Motor neuron (in vitro differentiated cells): ENCODE measurements at regions not wholly inside any gene's neighbourhood (a gene's known extent, or its start where the extent isn't known, plus 50 kb on each side); places are given as distances from the start of the nearest gene placed in this dataset.

Experiments
- ATAC-seq, 8 experiments: fragments of 200-7000 bp; cut with Tn5 transposase; replicated peaks in 6 of 8; 2 replicates each; pipeline ENCODE4 v1.8.0; 2021; ENCODE audit warnings: mild to moderate bottlenecking in 8 of 8, moderate library complexity in 8 of 8
- H3K27ac ChIP-seq, 2 donors: fragments of 250-450 bp; sonication (Bioruptor Pico); 2 replicates each; pipeline ENCODE4 v1.9.0; 2021; ENCODE audit warnings: antibody characterized with exemption in 2 of 2, mild to moderate bottlenecking in 2 of 2, moderate library complexity in 1 of 2
- H3K4me1 ChIP-seq, 2 donors: fragments of 250-450 bp; sonication (Bioruptor Pico); replicated peaks in 1 of 2; 2 replicates each; pipeline ENCODE4 v1.6.1; 2021; ENCODE audit warnings: antibody characterized with exemption in 2 of 2, mild to moderate bottlenecking in 2 of 2, moderate library complexity in 1 of 2
- H3K4me3 ChIP-seq, 5 donors: fragments of 250-450 bp; sonication (Bioruptor Pico); 2 replicates each; pipeline ENCODE4 v1.9.0; 2021; ENCODE audit warnings: antibody characterized with exemption in 5 of 5, mild to moderate bottlenecking in 5 of 5, moderate library complexity in 4 of 5
- WGBS, 10 experiments: fragments of 450-650 bp; shearing (Covaris generic); methylation state at CpG; one replicate each; pipeline ENCODE4 v1.0.0; 2022; 5-methylcytosine and 5-hydroxymethylcytosine counted together
- in situ Hi-C, 9 experiments: fragments of 400-800 bp; cut with MboI; loops; one replicate each; pipeline ENCODE4 v1.15.0; 2021; ENCODE audit warnings: low sequenced_read_pairs in 9 of 9, low pct_unique_long_range_greater_than_20kb in 2 of 9; ENCODE audit not compliant: unreplicated experiment in 9 of 9

GRCh38 chrX:107562482-107562881, 65.8 kb upstream of the PRPS1 start:
- in situ Hi-C loops: no loop called here

GRCh38 chrX:107563824-107564223, 64.5 kb upstream of the PRPS1 start:
- H3K4me3 ChIP-seq: no peak overlapping the region

More at GRCh38 chrX:107562482-107562881, 65.8 kb upstream of the PRPS1 start:
- Histone ChIP-seq H3K4me3 (no peak overlapping the region), H3K4me1 (no peaks in the 10 kb centered on the region), H3K27ac (no peak overlapping the region)
- peak in 3 of 8 experiments; percentile 41 to 79 (median 74) for ATAC-seq
- 20 to 100% (median 58%) methylated on average over 1 to 2 of the region's 3 CpGs; no CpG with 5 or more reads in 7 of the 10 experiments for WGBS, 10 experiments

GRCh38 chrX:107565015-107565414, 63.3 kb upstream of the PRPS1 start:
- H3K27ac ChIP-seq: no peak overlapping the region
- 78% methylated on average over 3 of the region's 3 CpGs; no CpG with 5 or more reads in 9 of the 10 experiments for WGBS, 10 experiments
- no peak for ATAC-seq
- no peak overlapping the region for H3K4me3 ChIP-seq
- no peaks in the 10 kb centered on the region for H3K4me1 ChIP-seq
- in situ Hi-C loops: no loop called here

More at GRCh38 chrX:107563824-107564223, 64.5 kb upstream of the PRPS1 start:
- in situ Hi-C loops: no loop called here
- peak in 3 of 8 experiments; percentile 8 to 62 (median 28) for ATAC-seq
- 8% methylated on average over 2 of the region's 4 CpGs; no CpG with 5 or more reads in 9 of the 10 experiments for WGBS, 10 experiments
- no peak overlapping the region for H3K27ac ChIP-seq
- no peaks in the 10 kb centered on the region for H3K4me1 ChIP-seq

- 40 to 100% (median 71%) methylated on average over 1 to 7 of the region's 7 CpGs; no CpG with 5 or more reads in 5 of the 10 experiments for WGBS, 10 experiments
- Histone ChIP-seq H3K27ac (no peak overlapping the region), H3K4me3 (no peak overlapping the region), H3K4me1 (no peaks in the 10 kb centered on the region)
- in situ Hi-C loops: no loop called here
- ATAC-seq: peak in 4 of 8 experiments; percentile 25 to 96 (median 54)
Measured at GRCh38 chrX:107565931-107566603, 62.2 kb upstream of the PRPS1 start.

- Histone ChIP-seq H3K4me3 (no peak overlapping the region), H3K4me1 (no peaks in the 10 kb centered on the region), H3K27ac (no peak overlapping the region)
- peak in 1 of 8 experiments; percentile 73 for ATAC-seq
- 46 to 50% methylated on average over 1 to 2 of the region's 2 CpGs; no CpG with 5 or more reads in 8 of the 10 experiments for WGBS, 10 experiments
- in situ Hi-C loops: no loop called here
Measured at GRCh38 chrX:107566604-107567262, 61.6 kb upstream of the PRPS1 start.

- Histone ChIP-seq H3K4me3 (no peak overlapping the region), H3K27ac (no peak overlapping the region), H3K4me1 (no peaks in the 10 kb centered on the region)
- no peak for ATAC-seq
- 0 to 58% (median 17%) methylated on average over 1 to 2 of the region's 2 CpGs; no CpG with 5 or more reads in 7 of the 10 experiments for WGBS, 10 experiments
- in situ Hi-C loops: no loop called here
Measured at GRCh38 chrX:107567370-107567769, 60.9 kb upstream of the PRPS1 start.

- in situ Hi-C loops: no loop called here
- WGBS, 10 experiments: 0 to 73% (median 39%) methylated on average over 1 to 5 of the region's 9 CpGs; no CpG with 5 or more reads in 6 of the 10 experiments
- H3K4me3 ChIP-seq: no peak overlapping the region
- no peak overlapping the region for H3K27ac ChIP-seq
- peak in 4 of 8 experiments; percentile 16 to 96 (median 66) for ATAC-seq
- H3K4me1 ChIP-seq: no peaks in the 10 kb centered on the region
Measured at GRCh38 chrX:107571296-107571998, 56.9 kb upstream of the PRPS1 start.

GRCh38 chrX:107573016-107573415, 55.3 kb upstream of the PRPS1 start:
- 56 to 86% methylated on average over 2 to 3 of the region's 7 CpGs; no CpG with 5 or more reads in 8 of the 10 experiments for WGBS, 10 experiments
- Histone ChIP-seq H3K27ac (no peak overlapping the region), H3K4me3 (no peak overlapping the region), H3K4me1 (no peaks in the 10 kb centered on the region)
- in situ Hi-C loops: no loop called here
- no peak for ATAC-seq

GRCh38 chrX:107574054-107574683, 54.1 kb upstream of the PRPS1 start:
- no peak for ATAC-seq
- 49 to 50% methylated on average over 1 to 3 of the region's 3 CpGs; no CpG with 5 or more reads in 8 of the 10 experiments for WGBS, 10 experiments

GRCh38 chrX:107574711-107575110, 53.6 kb upstream of the PRPS1 start:
- H3K4me3 ChIP-seq: no peak overlapping the region
- H3K4me1 ChIP-seq: no peaks in the 10 kb centered on the region
- no peak for ATAC-seq
- no peak overlapping the region for H3K27ac ChIP-seq
- in situ Hi-C loops: no loop called here

More at GRCh38 chrX:107574054-107574683, 54.1 kb upstream of the PRPS1 start:
- H3K4me3 ChIP-seq: no peak overlapping the region
- no peak overlapping the region for H3K27ac ChIP-seq
- in situ Hi-C loops: no loop called here
- no peaks in the 10 kb centered on the region for H3K4me1 ChIP-seq

GRCh38 chrX:107576392-107576791, 51.9 kb upstream of the PRPS1 start:
- Histone ChIP-seq H3K27ac (no peak overlapping the region), H3K4me1 (no peaks in the 10 kb centered on the region), H3K4me3 (no peak overlapping the region)
- ATAC-seq: no peak
- WGBS, 10 experiments: 43 to 100% (median 100%) methylated on average over 1 to 2 of the region's 3 CpGs; no CpG with 5 or more reads in 7 of the 10 experiments
- in situ Hi-C loops: no loop called here

- Histone ChIP-seq H3K4me3 (no peak overlapping the region), H3K27ac (no peak overlapping the region), H3K4me1 (no peaks in the 10 kb centered on the region)
- 0 to 40% methylated on average over 1 of the region's 1 CpG; no CpG with 5 or more reads in 8 of the 10 experiments for WGBS, 10 experiments
- ATAC-seq: no peak
- in situ Hi-C loops: no loop called here
Measured at GRCh38 chrX:107576841-107577240, 51.5 kb upstream of the PRPS1 start.

GRCh38 chrX:107577933-107578332, 50.4 kb upstream of the PRPS1 start:
- Histone ChIP-seq H3K4me3 (no peak overlapping the region), H3K27ac (no peak overlapping the region), H3K4me1 (no peaks in the 10 kb centered on the region)
- in situ Hi-C loops: no loop called here
- no peak for ATAC-seq
- WGBS, 10 experiments: 87% methylated on average over 2 of the region's 2 CpGs; no CpG with 5 or more reads in 9 of the 10 experiments
